GM12891 (cell line): ENCODE measurements at regions not wholly inside any gene's neighbourhood (a gene's known extent, or its start where the extent isn't known, plus 50 kb on each side); places are given as distances from the start of the nearest gene placed in this dataset.

Experiments
- DNase-seq: peaks from one replicate; pipeline ENCODE4 v3.0.0; 2011; ENCODE audit warnings: low spot score; ENCODE audit not compliant: insufficient read length
- FAIRE-seq: peaks from 2 replicates; lab custom pipeline; 2011; peaks lifted over from hg19 to GRCh38; lab: Jason Lieb, UNC
- PAX5 ChIP-seq: IDR thresholded peaks from 2 replicates; pipeline ENCODE4 v1.6.1; 2011; ENCODE audit warnings: low read length, moderate library complexity, mild to moderate bottlenecking; ENCODE audit not compliant: insufficient read depth, severe bottlenecking
- POLR2A ChIP-seq: IDR thresholded peaks from 2 replicates; pipeline ENCODE4 v1.6.1; 2011; ENCODE audit warnings: low read depth, low read length, control low read depth
- POLR2AphosphoS5 ChIP-seq: IDR thresholded peaks from 2 replicates; pipeline ENCODE4 v1.6.1; 2011; ENCODE audit warnings: low read depth, low read length, control low read depth
- POU2F2 ChIP-seq: IDR thresholded peaks from 2 replicates; pipeline ENCODE4 v1.6.1; 2011; ENCODE audit warnings: low read depth, mild to moderate bottlenecking, control low read depth, low read length, moderate library complexity
- SPI1 ChIP-seq: IDR thresholded peaks from 2 replicates; pipeline ENCODE4 v1.6.1; 2011; ENCODE audit warnings: low read depth, low read length, control low read depth
- TAF1 ChIP-seq: IDR thresholded peaks from 2 replicates; pipeline ENCODE4 v1.6.1; 2011; ENCODE audit warnings: low read depth, low read length, control low read depth

- DNase-seq (no peak), FAIRE-seq (no peak)
- TF ChIP-seq SPI1 (no peak), PAX5 (no peak), TAF1 (no peak), POU2F2 (no peak), POLR2A (no peak), POLR2AphosphoS5 (no peak)
Observed at GRCh38 chr14:79951572-79951971, 259.7 kb downstream of the DIO2 start.

GRCh38 chr14:79949906-79950305 lies 261.4 kb downstream of the DIO2 start:
- no peak for FAIRE-seq
- no peak for DNase-seq

GRCh38 chr14:79947440-79948054 lies 263.8 kb downstream of the DIO2 start:
- DNase-seq = no peak
- no peak for FAIRE-seq
- TF ChIP-seq POLR2A (no peak), TAF1 (no peak), POLR2AphosphoS5 (no peak), PAX5 (no peak), SPI1 (no peak), POU2F2 (no peak)

More at GRCh38 chr14:79949906-79950305, 261.4 kb downstream of the DIO2 start:
- no peak for TF ChIP-seq POLR2AphosphoS5
- no peak for TF ChIP-seq POLR2A
- no peak for TF ChIP-seq PAX5
- no peak for TF ChIP-seq TAF1
- TF ChIP-seq SPI1 = no peak

- FAIRE-seq (no peak), DNase-seq (no peak)
- no peak for TF ChIP-seq PAX5
- no peak for TF ChIP-seq POLR2AphosphoS5
- TF ChIP-seq POLR2A = no peak
- TF ChIP-seq POU2F2 = no peak
- no peak for TF ChIP-seq SPI1
- TF ChIP-seq TAF1 = no peak
Observed at GRCh38 chr14:79939235-79939634, 272.1 kb downstream of the DIO2 start.

- DNase-seq (no peak), FAIRE-seq (no peak)
- TF ChIP-seq POLR2A (no peak), PAX5 (no peak), TAF1 (no peak), POLR2AphosphoS5 (no peak)
Observed at GRCh38 chr14:79938185-79938584, 273.1 kb downstream of the DIO2 start.

GRCh38 chr14:79937433-79937832 lies 273.9 kb downstream of the DIO2 start:
- FAIRE-seq = no peak
- TF ChIP-seq SPI1 (no peak), POLR2AphosphoS5 (no peak), TAF1 (no peak), POU2F2 (no peak), POLR2A (no peak), PAX5 (no peak)

GRCh38 chr14:79924551-79924950 lies 286.8 kb downstream of the DIO2 start:
- TF ChIP-seq PAX5 = no peak
- no peak for TF ChIP-seq SPI1
- no peak for TF ChIP-seq POU2F2
- TF ChIP-seq POLR2A = no peak
- TF ChIP-seq TAF1 = no peak
- no peak for TF ChIP-seq POLR2AphosphoS5
- no peak for FAIRE-seq
- DNase-seq = no peak

More at GRCh38 chr14:79937433-79937832, 273.9 kb downstream of the DIO2 start:
- DNase-seq = no peak

GRCh38 chr14:79920180-79920692 lies 291.1 kb downstream of the DIO2 start:
- no peak for DNase-seq
- TF ChIP-seq TAF1 (no peak), PAX5 (no peak), POLR2AphosphoS5 (no peak), POLR2A (no peak), POU2F2 (no peak), SPI1 (no peak)
- no peak for FAIRE-seq
